GM12872 (cell line): ENCODE measurements at regions not wholly inside any gene's neighbourhood (a gene's known extent, or its start where the extent isn't known, plus 50 kb on each side); places are given as distances from the start of the nearest gene placed in this dataset.

Experiments used
- CTCF ChIP-seq: IDR thresholded peaks from 3 replicates; pipeline ENCODE4 v1.5.1; 2011; ENCODE audit warnings: low read depth, mild to moderate bottlenecking, low read length, moderate library complexity; ENCODE audit not compliant: insufficient read depth

DNA sequence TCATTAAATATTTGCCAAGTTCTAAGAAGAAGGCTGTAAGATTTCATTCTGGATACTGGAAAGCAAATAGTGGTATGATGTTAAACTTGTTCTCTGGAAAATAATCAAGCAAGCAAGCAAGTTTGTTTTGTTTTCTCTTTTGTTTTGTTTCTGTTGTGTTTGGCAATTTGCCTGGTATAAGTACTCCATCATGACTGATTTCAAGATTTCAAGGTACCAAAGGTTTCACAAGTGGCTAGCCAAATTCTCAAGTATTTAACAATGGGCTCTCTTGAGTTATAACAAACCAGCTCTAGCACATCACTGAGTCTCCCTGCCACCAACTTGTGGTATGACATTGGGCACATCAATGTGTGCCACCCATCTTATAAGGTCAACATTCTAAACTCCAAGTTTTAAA lies 151.7 kb upstream of the IGFBP3 start:
- no peak for TF ChIP-seq CTCF

GRCh38 chr7:46071601-46072000 lies 150.5 kb upstream of the IGFBP3 start:
- no peak for TF ChIP-seq CTCF

DNA sequence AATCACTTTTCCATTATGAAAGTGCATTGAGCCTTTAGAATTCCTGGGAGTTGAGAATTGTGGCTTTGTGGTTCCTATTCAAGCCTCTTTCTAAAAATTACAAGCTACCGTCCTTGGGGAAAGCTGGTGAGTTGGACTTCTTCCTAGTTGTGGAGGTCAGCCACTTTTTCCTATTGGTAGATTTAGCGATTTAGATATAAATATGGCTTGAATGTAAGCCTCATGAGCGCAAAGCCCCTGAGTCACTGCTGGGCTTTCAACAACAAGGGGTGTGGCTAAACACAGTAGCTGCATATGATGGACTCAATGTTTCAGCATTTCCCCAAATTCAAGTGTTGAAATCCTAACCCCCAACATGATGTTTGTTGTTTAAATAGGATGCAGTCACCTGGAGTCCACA lies 150.0 kb upstream of the IGFBP3 start:
- no peak for TF ChIP-seq CTCF

DNA sequence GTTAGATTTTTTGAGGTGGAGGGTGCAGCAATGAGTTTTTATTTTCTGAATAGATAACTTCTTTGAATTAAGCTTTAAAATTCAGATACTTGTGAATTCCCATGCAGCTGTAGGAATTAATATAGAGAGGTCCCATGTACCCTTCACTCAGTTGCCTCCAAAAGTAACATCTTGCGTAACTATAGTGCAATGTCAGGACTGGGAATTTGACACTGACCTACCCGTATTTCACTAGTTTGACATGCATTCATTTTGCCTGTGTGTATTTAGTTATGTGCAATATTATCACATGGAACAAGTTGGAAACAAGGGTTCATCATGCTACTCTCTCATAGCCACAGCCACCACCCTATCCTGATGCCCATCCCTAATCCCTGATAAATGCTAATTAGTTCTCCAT lies 147.1 kb upstream of the IGFBP3 start:
- no peak for TF ChIP-seq CTCF

- no peak for TF ChIP-seq CTCF
Observed at GRCh38 chr7:46059308-46060020, 138.4 kb upstream of the IGFBP3 start.

DNA sequence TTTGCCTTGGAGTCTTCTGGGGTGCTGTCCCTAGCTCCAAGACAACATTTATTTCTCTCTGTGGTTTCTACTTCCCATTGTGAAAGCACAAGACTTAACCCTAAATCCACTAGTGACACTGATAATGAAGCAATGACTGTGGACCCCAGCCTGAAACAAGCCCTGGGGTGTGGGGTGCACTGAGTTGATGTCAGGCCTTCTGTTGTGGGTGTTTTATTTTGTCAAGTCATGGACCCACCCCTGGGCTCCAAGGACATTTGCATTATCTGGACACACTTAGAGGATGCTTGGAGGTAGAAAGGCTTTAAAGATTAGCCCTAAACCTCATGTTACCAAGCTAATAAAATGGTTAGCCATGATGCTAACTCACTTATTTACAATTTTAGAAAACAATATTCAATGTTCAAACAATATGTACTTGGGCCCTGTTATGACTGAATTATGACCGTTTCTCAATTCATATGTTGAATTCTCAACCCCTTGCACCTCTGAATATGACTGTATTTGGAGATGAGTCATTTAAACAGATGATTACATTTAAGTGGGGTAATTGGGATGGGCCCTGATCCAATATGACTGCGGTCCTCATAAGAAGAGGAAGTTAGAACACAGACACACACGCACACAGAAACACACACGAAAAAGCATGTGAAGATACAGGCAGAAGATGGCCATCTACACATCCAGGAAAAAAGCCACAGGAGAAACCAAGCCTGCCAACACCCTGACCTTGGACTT lies 137.2 kb upstream of the IGFBP3 start:
- no peak for TF ChIP-seq CTCF

DNA sequence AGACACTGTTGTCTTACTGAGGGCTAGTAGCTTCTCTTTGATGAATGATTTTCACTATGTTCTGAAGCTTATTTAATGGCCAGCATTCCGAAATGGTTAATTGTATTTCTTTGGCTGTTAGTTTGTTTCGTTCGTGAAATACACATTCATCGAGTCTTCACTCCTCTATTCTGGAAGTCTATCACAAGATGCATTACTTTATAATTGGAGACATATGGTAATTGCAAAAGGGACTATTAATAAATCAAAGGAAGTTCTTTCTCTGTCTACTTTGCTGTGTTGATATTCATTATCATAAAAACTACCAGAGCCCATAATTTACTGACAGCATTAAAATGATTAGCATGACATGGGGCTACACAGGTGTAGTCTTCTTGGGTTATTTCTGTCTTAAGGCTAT lies 133.8 kb upstream of the IGFBP3 start:
- no peak for TF ChIP-seq CTCF
